H1 (cell line): ENCODE measurements at regions not wholly inside any gene's neighbourhood (a gene's known extent, or its start where the extent isn't known, plus 50 kb on each side); places are given as distances from the start of the nearest gene placed in this dataset.

ENCODE experiments used
- CHD1 ChIP-seq: IDR thresholded peaks from 2 replicates; pipeline ENCODE4 v1.6.1; 2012; ENCODE audit warnings: low read depth, low read length, improper control_type of control experiment
- E2F6 ChIP-seq: IDR thresholded peaks from 2 replicates; pipeline ENCODE4 v1.6.1; 2012; ENCODE audit warnings: inconsistent platforms
- EGR1 ChIP-seq: IDR thresholded peaks from 2 replicates; pipeline ENCODE4 v1.6.1; 2011; ENCODE audit warnings: low read depth, low read length, borderline replicate concordance
- JUN ChIP-seq: IDR thresholded peaks from 2 replicates; pipeline ENCODE4 v1.6.1; 2011; ENCODE audit warnings: low read depth, mild to moderate bottlenecking, improper control_type of control experiment, low read length
- SIX5 ChIP-seq: IDR thresholded peaks from 2 replicates; pipeline ENCODE4 v1.6.1; 2011; ENCODE audit warnings: mild to moderate bottlenecking, low read depth, low read length
- SP4 ChIP-seq: IDR thresholded peaks from 2 replicates; pipeline ENCODE4 v1.6.1; 2012; ENCODE audit warnings: low read length, inconsistent platforms
- TF ChIP-seq, protein P1 (sequence below): fragments of 300-600 bp; sonication (generic); IDR thresholded peaks from 2 replicates; pipeline ENCODE4 v1.7.1; 2012; ENCODE audit warnings: low read length, moderate library complexity, mild to moderate bottlenecking, inconsistent platforms; ENCODE audit not compliant: insufficient replicate concordance
- TF ChIP-seq, protein P2 (sequence below): IDR thresholded peaks from 2 replicates; pipeline ENCODE4 v1.6.1; 2012; ENCODE audit warnings: low read length, inconsistent platforms

GRCh38 chr5:17333755-17334154 lies 116.3 kb downstream of the BASP1 start (continued):
- TF ChIP-seq, protein P1, sequence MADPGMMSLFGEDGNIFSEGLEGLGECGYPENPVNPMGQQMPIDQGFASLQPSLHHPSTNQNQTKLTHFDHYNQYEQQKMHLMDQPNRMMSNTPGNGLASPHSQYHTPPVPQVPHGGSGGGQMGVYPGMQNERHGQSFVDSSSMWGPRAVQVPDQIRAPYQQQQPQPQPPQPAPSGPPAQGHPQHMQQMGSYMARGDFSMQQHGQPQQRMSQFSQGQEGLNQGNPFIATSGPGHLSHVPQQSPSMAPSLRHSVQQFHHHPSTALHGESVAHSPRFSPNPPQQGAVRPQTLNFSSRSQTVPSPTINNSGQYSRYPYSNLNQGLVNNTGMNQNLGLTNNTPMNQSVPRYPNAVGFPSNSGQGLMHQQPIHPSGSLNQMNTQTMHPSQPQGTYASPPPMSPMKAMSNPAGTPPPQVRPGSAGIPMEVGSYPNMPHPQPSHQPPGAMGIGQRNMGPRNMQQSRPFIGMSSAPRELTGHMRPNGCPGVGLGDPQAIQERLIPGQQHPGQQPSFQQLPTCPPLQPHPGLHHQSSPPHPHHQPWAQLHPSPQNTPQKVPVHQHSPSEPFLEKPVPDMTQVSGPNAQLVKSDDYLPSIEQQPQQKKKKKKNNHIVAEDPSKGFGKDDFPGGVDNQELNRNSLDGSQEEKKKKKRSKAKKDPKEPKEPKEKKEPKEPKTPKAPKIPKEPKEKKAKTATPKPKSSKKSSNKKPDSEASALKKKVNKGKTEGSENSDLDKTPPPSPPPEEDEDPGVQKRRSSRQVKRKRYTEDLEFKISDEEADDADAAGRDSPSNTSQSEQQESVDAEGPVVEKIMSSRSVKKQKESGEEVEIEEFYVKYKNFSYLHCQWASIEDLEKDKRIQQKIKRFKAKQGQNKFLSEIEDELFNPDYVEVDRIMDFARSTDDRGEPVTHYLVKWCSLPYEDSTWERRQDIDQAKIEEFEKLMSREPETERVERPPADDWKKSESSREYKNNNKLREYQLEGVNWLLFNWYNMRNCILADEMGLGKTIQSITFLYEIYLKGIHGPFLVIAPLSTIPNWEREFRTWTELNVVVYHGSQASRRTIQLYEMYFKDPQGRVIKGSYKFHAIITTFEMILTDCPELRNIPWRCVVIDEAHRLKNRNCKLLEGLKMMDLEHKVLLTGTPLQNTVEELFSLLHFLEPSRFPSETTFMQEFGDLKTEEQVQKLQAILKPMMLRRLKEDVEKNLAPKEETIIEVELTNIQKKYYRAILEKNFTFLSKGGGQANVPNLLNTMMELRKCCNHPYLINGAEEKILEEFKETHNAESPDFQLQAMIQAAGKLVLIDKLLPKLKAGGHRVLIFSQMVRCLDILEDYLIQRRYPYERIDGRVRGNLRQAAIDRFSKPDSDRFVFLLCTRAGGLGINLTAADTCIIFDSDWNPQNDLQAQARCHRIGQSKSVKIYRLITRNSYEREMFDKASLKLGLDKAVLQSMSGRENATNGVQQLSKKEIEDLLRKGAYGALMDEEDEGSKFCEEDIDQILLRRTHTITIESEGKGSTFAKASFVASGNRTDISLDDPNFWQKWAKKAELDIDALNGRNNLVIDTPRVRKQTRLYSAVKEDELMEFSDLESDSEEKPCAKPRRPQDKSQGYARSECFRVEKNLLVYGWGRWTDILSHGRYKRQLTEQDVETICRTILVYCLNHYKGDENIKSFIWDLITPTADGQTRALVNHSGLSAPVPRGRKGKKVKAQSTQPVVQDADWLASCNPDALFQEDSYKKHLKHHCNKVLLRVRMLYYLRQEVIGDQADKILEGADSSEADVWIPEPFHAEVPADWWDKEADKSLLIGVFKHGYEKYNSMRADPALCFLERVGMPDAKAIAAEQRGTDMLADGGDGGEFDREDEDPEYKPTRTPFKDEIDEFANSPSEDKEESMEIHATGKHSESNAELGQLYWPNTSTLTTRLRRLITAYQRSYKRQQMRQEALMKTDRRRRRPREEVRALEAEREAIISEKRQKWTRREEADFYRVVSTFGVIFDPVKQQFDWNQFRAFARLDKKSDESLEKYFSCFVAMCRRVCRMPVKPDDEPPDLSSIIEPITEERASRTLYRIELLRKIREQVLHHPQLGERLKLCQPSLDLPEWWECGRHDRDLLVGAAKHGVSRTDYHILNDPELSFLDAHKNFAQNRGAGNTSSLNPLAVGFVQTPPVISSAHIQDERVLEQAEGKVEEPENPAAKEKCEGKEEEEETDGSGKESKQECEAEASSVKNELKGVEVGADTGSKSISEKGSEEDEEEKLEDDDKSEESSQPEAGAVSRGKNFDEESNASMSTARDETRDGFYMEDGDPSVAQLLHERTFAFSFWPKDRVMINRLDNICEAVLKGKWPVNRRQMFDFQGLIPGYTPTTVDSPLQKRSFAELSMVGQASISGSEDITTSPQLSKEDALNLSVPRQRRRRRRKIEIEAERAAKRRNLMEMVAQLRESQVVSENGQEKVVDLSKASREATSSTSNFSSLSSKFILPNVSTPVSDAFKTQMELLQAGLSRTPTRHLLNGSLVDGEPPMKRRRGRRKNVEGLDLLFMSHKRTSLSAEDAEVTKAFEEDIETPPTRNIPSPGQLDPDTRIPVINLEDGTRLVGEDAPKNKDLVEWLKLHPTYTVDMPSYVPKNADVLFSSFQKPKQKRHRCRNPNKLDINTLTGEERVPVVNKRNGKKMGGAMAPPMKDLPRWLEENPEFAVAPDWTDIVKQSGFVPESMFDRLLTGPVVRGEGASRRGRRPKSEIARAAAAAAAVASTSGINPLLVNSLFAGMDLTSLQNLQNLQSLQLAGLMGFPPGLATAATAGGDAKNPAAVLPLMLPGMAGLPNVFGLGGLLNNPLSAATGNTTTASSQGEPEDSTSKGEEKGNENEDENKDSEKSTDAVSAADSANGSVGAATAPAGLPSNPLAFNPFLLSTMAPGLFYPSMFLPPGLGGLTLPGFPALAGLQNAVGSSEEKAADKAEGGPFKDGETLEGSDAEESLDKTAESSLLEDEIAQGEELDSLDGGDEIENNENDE, result no peak
- no peak for TF ChIP-seq SP4
- no peak for TF ChIP-seq CHD1
- no peak for TF ChIP-seq EGR1
- no peak for TF ChIP-seq JUN
- no peak for TF ChIP-seq SIX5
- no peak for TF ChIP-seq E2F6
- TF ChIP-seq, protein P2, sequence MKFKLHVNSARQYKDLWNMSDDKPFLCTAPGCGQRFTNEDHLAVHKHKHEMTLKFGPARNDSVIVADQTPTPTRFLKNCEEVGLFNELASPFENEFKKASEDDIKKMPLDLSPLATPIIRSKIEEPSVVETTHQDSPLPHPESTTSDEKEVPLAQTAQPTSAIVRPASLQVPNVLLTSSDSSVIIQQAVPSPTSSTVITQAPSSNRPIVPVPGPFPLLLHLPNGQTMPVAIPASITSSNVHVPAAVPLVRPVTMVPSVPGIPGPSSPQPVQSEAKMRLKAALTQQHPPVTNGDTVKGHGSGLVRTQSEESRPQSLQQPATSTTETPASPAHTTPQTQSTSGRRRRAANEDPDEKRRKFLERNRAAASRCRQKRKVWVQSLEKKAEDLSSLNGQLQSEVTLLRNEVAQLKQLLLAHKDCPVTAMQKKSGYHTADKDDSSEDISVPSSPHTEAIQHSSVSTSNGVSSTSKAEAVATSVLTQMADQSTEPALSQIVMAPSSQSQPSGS, result no peak
